ENCODE measurements at regions not wholly inside any gene's neighbourhood (a gene's known extent, or its start where the extent isn't known, plus 50 kb on each side); places are given as distances from the start of the nearest gene placed in this dataset.

GRCh38 chr1:14222086-14222485 lies 376.4 kb upstream of the KAZN start:
- DNase-seq = no peak

DNA sequence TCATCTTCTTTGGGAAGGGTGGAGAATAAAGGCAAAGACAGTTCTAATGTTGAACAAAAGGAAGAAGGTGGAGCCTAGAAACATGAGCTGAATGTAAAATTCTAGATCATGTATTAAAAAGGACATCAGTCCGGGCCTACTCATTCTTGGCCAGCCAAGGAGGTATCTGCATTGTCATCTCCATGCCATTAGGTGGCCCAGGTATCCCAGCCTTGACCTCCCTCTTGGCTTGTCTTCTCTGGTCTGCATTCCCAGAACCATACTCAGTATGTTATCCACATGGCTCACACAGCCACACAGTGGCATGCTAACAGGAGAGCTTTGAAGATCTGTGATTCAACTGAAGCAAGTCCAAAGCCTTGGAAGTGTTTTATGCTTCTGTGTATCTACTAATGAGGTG lies 369.8 kb upstream of the KAZN start:
- no peak for DNase-seq

GRCh38 chr1:14233510-14233909 lies 365.0 kb upstream of the KAZN start:
- DNase-seq = no peak

DNA sequence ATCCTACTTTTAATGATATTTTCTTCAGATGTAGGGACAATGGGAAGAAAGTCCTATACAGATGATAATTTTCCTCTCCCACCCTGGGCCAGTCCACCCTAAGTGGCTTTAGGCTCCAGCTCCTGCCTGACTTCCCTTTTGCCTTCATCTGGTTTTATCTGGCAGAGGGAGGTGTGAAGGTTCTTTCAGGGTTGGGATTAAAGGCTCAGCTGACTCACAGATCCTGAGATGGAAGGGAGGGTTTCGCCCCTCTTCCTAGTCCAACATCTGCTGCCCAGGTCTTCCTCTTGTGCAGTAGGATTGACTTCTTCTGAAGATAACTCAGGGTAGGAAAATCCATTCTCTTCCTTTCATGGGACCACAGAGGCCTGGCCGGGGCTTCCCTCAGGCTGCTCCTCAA lies 362.4 kb upstream of the KAZN start:
- DNase-seq = no peak

- DNase-seq = no peak
Observed at GRCh38 chr1:14238472-14239307, 359.8 kb upstream of the KAZN start.

GRCh38 chr1:14240265-14240664 lies 358.2 kb upstream of the KAZN start:
- DNase-seq = no peak

- DNase-seq = no peak
Observed at GRCh38 chr1:14242123-14242522, 356.4 kb upstream of the KAZN start.

- no peak for DNase-seq
Observed at GRCh38 chr1:14242870-14243269, 355.6 kb upstream of the KAZN start.

GRCh38 chr1:14245954-14246353 lies 352.5 kb upstream of the KAZN start:
- DNase-seq = no peak

DNA sequence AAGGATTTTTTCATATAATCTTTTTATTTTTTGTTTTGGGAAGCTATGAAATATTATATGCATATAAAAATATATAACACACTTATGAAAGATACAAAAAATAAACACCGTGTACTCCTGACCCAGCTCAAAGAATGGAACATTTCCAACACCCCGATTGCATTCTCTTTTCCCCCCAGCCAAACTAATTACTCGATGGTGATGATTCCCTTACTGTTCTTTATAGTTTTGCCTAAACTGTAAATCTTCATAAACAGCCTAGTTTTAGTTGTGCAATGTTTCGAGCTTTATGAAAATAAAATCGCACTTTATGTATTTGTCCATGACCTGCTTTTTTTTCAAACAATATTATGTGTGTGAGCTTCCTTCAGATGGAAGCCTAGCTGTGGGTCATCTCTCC lies 352.0 kb upstream of the KAZN start:
- no peak for DNase-seq

GRCh38 chr1:14247666-14248065 lies 350.8 kb upstream of the KAZN start:
- no peak for DNase-seq

GRCh38 chr1:14251871-14252270 lies 346.6 kb upstream of the KAZN start:
- no peak for DNase-seq

DNA sequence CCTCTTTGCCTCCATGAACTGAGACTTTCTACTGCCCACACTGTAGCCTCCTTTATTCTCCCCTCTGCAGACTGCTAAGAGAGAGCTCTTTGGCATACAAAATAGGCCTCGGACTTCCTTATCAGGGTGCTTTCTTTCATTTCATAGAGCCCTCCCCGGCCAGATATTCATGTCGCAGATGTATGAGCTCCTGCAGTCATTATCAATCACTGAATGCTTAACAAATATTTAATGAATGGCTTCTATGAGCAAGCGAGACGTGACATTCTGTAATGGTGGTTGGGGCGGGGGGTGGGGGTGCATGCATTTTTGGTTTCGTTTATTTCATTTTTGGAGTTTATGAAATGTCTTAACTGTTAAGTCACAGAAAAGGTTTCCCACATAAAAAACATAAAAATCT lies 344.8 kb upstream of the KAZN start:
- DNase-seq = no peak

DNA sequence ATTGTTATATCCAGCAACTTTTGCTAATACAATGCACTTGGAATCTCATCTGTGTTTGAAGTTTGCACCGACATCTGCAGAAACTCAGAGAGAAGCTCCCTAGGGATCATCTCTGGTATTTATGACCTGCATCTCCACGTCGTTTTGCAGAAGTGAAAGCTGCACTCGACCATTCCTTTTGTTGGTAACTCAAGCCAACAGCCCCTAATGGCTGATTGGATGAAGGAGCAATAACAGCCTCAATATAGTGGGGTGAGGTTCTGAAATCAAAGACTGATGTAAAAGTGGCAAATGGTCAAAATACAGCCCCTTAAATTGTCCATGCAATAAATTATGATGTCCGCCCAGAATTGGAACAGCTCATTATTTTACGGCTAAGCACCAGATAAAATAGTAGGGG lies 344.2 kb upstream of the KAZN start:
- DNase-seq = no peak

DNA sequence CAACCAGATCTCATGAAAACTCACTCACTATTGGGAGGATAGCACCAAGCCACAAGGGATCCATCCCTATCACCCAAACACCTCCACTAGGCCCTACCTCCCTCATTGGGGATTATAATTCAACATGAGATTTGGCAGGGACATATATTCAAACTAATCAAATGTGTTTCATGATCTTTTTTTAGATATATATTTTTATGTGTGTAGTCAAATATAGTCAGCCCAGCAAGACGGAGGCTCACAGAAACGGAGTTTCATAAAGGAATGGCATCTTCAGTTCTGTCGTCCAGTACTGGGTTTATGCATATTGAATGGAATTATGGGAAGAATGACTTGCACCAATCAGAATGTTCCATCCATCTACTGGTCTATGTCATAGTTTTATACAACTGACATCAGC lies 343.3 kb upstream of the KAZN start:
- no peak for DNase-seq

DNA sequence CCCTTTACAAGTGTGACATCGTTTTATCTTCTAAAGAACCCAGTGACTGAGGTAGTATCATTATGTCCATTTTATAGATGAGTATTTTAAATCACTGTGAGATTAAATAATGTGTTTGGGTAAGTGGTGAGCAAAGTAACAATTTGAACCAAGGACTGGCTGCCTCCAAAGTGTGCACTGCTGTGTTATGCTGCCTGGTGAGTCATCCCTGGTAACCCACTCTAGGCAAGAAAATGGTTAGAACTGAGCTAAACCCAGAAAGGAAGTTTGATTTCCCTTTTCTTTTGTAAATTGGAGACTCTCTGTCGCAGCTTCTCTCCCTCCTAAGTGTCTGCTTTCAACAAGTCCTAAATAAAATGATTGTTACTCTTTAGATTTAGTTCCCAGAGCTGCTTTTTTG lies 342.8 kb upstream of the KAZN start:
- DNase-seq = no peak

DNA sequence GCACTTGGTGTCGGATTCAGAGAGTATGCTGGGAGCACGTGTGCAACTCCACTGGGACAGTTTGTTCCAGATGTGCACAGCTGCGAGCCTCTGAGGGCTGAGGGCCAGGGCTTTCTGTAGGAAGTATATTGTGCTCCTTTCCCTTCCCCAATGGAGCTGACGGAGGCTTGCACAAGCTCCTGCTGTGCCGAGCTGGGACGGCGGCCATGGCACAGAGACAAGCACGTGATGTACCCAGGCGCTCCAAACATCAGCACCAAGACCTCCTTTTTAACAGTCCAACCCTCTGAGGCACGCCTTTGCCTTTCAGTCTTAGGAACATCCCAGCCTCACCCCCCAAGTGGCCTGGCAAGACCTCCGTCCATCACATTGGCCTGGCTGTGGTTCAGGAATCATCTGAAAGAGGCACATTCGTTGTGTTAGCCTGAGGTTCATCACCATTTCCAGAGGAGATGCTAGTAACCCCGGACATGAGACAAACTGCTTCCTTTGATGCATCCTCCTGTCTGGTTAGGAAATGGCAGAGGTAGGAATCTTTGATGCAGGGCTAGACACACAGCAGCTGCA lies 339.2 kb upstream of the KAZN start:
- DNase-seq = no peak

DNA sequence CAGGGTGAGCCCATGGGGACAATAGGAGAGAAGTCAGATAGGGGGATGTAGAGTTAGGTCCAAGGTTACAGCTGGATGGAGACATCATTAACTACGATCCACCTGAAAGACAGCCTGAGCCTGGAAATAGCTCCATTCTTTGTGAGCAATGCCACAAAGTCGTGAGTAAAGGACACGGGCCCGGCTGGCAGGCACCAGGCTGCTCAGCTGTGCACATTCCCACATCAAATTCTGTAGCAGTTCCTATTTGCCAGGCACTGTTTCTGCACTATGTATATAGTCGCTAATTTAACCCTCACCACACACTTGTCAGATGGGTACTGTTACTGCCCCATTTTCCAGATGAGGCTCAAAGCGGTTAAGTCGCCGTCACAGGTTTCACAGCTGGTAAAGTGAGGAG lies 338.0 kb upstream of the KAZN start:
- no peak for DNase-seq

- no peak for DNase-seq
Observed at GRCh38 chr1:14261395-14261794, 337.1 kb upstream of the KAZN start.

GRCh38 chr1:14262637-14263036 lies 335.8 kb upstream of the KAZN start:
- DNase-seq = no peak

- DNase-seq = no peak
Observed at GRCh38 chr1:14263225-14263624, 335.3 kb upstream of the KAZN start.

DNA sequence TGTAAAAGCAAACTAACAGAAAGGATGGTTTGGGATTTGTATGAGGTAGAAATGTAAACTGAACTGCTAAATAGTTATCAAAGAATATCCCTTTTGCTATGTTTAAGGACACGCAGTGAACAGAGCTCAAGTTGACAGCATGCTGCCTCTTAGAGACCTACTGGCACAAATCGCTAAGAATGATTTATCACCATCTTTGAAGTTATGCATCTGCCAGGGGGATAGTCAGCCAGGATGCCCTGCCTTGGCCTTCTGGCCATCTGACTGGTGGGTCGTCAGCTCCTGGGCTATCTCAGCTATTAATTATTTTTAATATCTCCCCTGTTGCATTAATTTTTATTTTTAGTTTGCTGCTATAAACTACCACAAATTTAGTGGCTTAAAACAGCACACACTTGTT lies 334.8 kb upstream of the KAZN start:
- DNase-seq = no peak

DNA sequence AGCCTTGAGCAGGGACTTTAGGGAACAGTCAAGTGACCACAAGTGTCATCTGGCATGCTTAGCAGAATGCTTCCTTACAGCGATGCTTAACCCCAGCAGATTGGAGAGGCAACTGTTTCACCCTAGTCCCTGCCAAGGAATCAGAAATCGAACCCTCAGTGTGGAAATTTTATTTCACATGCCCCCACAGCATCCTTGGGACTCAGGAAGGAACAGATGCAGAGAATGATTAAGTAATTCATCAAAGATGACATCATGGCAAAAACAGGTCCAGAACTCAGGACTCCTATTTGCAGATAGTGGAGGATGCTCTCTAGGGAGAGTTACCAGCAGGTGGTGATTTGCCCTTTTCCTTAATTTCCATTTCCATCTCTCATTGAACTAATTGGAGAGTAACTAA lies 333.0 kb upstream of the KAZN start:
- DNase-seq = no peak

DNA sequence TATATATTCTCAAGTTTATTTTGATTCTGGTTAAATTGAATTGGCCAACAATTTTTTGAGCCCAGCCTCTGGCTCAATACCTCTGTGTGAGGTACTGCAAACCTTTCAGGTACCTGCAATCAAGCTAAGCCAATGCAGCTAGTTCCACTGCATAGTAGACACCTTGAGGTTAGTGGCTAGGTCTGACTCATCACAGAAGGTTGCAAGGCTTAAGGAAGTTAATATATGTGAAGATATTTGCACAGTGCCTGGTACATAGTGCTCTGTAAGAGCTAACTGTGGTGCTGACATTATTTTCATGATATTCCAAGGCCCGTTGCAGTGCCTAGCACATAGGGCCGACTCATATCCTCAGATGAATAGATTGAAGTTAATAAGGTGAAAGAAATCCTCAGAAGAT lies 330.5 kb upstream of the KAZN start:
- no peak for DNase-seq

DNA sequence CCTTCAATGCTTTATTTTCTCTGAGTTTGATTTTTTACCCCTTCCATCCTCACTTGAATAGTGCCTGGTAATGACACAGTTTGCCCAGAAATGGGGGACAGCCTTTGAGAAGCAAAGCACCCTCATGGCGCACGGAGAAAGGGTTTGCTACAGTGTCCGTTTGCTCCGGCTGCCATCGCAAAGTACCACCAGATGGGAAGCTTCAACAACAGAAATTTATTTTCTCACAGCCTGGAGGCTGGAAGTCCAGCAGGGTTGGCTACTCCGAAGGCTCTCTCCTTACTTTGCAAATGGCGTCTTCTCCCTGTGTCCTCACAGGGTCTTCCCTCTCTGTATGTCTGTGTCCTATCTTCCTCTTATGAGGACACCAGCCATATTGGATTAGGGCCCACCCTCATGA lies 327.7 kb upstream of the KAZN start:
- DNase-seq = no peak

Data from 8988T (cell line).